ENCODE measurements at regions not wholly inside any gene's neighbourhood (a gene's known extent, or its start where the extent isn't known, plus 50 kb on each side); places are given as distances from the start of the nearest gene placed in this dataset.

DNA sequence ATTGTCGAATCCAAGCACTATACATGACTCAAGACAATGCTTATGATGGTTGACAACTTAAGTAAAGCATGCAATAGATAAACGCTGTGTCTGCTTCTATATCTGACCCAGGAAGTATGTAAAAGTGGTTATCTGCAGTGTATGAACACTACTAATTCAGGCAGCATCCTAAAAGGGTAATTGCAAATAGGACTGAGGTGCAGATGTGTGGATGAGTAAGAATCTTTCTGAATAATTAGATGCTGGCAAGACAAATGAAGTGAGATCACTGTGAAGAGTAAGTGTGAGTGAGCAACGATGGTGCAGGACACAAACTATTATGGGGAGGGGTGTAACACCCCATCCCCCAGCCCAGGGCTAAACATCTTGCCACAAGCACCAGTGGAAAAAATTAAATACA is 195.7 kb upstream of the CHRNA7 start:
- Histone ChIP-seq H3K4me3 (replicated peaks in 1 of 3; ENCODE audit: insufficient read depth in 1 of 3, low read depth in 2 of 3, low read length in 3 of 3) (no peak overlapping the region), H2AFZ (ENCODE audit: low read length) (no peak overlapping the region), H3K79me2 (ENCODE audit: insufficient read depth, low read length) (no peaks in the 10 kb centered on the region), H3K4me2 (ENCODE audit: low read depth, low read length) (no peak overlapping the region), H3K9ac (ENCODE audit: insufficient read depth, low read depth, low read length) (no peak overlapping the region), H3K4me1 (ENCODE audit: insufficient read depth, low read length) (no peaks in the 10 kb centered on the region), H3K27me3 (ENCODE audit: control insufficient read depth in 1 of 2, insufficient read depth in 2 of 2, low read length in 2 of 2) (no peaks in the 10 kb centered on the region), H4K20me1 (ENCODE audit: insufficient read depth, low read length) (no peaks in the 10 kb centered on the region), H3K9me3 (ENCODE audit: low read length) (no peaks in the 10 kb centered on the region), H3K27ac (ENCODE audit: extremely low read length, insufficient read depth, low read length) (no peak overlapping the region), H3K36me3 (replicated peaks in 1 of 2; ENCODE audit: control insufficient read depth in 1 of 2, insufficient read depth in 2 of 2, low read length in 2 of 2) (no peaks in the 10 kb centered on the region)
- intact Hi-C loops (cut with micrococcal nuclease; ENCODE audit: unreplicated experiment) (no loop called here), in situ Hi-C loops (cut with HindIII; ENCODE audit: extremely low pct_ligation_motif_present, low pct_unique_long_range_greater_than_20kb) (no loop called here)
- ATAC-seq (no peak), FAIRE-seq (no peak), DNase-seq (ENCODE audit: low spot score) (no peak)
- no TSS peak for BruUV-seq (replicated peaks)
- ChIA-PET POLR2A (no interaction called here), CTCF (ENCODE audit: low intra/inter-chr PET ratio, low total read pairs) (no interaction called here)
- whole genome bisulfite sequencing (ENCODE audit: low lambda C conversion rate): 0% methylated on average over 3 of the region's 3 CpGs
- no peak for TF ChIP-seq REPIN1 (CRISPR knock-in tag; IDR thresholded peaks at IDR 0.05; ENCODE audit: borderline replicate concordance, low read depth)
- TF ChIP-seq ONECUT2 (CRISPR knock-in tag; IDR thresholded peaks at IDR 0.05): no peak
- no peak for TF ChIP-seq SRSF9 (IDR thresholded peaks at IDR 0.05; ENCODE audit: borderline replicate concordance, insufficient read depth, low read depth, low read length, poor library complexity, severe bottlenecking)
- no peak for TF ChIP-seq DPF2 (CRISPR knock-in tag; IDR thresholded peaks at IDR 0.05; ENCODE audit: borderline replicate concordance, low read depth)
- no peak for TF ChIP-seq ZNF678 (CRISPR knock-in tag; IDR thresholded peaks at IDR 0.05)
- no peak for TF ChIP-seq SAFB2 (CRISPR knock-in tag; IDR thresholded peaks at IDR 0.05; ENCODE audit: borderline replicate concordance, low read depth)
- TF ChIP-seq, protein P1, sequence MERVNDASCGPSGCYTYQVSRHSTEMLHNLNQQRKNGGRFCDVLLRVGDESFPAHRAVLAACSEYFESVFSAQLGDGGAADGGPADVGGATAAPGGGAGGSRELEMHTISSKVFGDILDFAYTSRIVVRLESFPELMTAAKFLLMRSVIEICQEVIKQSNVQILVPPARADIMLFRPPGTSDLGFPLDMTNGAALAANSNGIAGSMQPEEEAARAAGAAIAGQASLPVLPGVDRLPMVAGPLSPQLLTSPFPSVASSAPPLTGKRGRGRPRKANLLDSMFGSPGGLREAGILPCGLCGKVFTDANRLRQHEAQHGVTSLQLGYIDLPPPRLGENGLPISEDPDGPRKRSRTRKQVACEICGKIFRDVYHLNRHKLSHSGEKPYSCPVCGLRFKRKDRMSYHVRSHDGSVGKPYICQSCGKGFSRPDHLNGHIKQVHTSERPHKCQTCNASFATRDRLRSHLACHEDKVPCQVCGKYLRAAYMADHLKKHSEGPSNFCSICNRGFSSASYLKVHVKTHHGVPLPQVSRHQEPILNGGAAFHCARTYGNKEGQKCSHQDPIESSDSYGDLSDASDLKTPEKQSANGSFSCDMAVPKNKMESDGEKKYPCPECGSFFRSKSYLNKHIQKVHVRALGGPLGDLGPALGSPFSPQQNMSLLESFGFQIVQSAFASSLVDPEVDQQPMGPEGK (CRISPR knock-in tag; IDR thresholded peaks at IDR 0.05): no peak
- TF ChIP-seq, protein P2, sequence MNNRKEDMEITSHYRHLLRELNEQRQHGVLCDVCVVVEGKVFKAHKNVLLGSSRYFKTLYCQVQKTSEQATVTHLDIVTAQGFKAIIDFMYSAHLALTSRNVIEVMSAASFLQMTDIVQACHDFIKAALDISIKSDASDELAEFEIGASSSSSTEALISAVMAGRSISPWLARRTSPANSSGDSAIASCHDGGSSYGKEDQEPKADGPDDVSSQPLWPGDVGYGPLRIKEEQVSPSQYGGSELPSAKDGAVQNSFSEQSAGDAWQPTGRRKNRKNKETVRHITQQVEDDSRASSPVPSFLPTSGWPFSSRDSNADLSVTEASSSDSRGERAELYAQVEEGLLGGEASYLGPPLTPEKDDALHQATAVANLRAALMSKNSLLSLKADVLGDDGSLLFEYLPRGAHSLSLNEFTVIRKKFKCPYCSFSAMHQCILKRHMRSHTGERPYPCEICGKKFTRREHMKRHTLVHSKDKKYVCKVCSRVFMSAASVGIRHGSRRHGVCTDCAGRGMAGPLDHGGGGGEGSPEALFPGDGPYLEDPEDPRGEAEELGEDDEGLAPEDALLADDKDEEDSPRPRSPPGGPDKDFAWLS (CRISPR knock-in tag; IDR thresholded peaks at IDR 0.05; ENCODE audit: borderline replicate concordance): no peak
- TF ChIP-seq, protein P3, sequence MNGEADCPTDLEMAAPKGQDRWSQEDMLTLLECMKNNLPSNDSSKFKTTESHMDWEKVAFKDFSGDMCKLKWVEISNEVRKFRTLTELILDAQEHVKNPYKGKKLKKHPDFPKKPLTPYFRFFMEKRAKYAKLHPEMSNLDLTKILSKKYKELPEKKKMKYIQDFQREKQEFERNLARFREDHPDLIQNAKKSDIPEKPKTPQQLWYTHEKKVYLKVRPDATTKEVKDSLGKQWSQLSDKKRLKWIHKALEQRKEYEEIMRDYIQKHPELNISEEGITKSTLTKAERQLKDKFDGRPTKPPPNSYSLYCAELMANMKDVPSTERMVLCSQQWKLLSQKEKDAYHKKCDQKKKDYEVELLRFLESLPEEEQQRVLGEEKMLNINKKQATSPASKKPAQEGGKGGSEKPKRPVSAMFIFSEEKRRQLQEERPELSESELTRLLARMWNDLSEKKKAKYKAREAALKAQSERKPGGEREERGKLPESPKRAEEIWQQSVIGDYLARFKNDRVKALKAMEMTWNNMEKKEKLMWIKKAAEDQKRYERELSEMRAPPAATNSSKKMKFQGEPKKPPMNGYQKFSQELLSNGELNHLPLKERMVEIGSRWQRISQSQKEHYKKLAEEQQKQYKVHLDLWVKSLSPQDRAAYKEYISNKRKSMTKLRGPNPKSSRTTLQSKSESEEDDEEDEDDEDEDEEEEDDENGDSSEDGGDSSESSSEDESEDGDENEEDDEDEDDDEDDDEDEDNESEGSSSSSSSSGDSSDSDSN (CRISPR knock-in tag; IDR thresholded peaks at IDR 0.05): no peak
- TF ChIP-seq ZNF382 (CRISPR knock-in tag; IDR thresholded peaks at IDR 0.05; ENCODE audit: borderline replicate concordance): no peak
- no peak for TF ChIP-seq BATF2 (CRISPR knock-in tag; IDR thresholded peaks at IDR 0.05)
- no peak for TF ChIP-seq POLR2AphosphoS5 (IDR thresholded peaks at IDR 0.05; ENCODE audit: low read depth, low read length)
- TF ChIP-seq HMGXB4 (CRISPR knock-in tag; IDR thresholded peaks at IDR 0.05; ENCODE audit: borderline replicate concordance in 1 of 2, low read depth in 1 of 2): no peak
- no peak for TF ChIP-seq IKZF1 (IDR thresholded peaks at IDR 0.05)
- TF ChIP-seq ZNF674 (CRISPR knock-in tag; IDR thresholded peaks at IDR 0.05; ENCODE audit: low read depth): no peak

Measured in HepG2 (cell line).